HTR-8/SVneo (cell line): ENCODE measurements at regions not wholly inside any gene's neighbourhood (a gene's known extent, or its start where the extent isn't known, plus 50 kb on each side); places are given as distances from the start of the nearest gene placed in this dataset.
A peak's percentile ranks its signal among the peaks of the same experiment; 100 is the strongest.

Source experiments
- DNase-seq: peaks from one replicate; pipeline ENCODE4 v3.0.0; 2011; ENCODE audit warnings: low spot score, mixed read lengths; ENCODE audit not compliant: insufficient read length
- FAIRE-seq: peaks from 2 replicates; lab custom pipeline; 2011; peaks lifted over from hg19 to GRCh38; lab: Jason Lieb, UNC

DNA sequence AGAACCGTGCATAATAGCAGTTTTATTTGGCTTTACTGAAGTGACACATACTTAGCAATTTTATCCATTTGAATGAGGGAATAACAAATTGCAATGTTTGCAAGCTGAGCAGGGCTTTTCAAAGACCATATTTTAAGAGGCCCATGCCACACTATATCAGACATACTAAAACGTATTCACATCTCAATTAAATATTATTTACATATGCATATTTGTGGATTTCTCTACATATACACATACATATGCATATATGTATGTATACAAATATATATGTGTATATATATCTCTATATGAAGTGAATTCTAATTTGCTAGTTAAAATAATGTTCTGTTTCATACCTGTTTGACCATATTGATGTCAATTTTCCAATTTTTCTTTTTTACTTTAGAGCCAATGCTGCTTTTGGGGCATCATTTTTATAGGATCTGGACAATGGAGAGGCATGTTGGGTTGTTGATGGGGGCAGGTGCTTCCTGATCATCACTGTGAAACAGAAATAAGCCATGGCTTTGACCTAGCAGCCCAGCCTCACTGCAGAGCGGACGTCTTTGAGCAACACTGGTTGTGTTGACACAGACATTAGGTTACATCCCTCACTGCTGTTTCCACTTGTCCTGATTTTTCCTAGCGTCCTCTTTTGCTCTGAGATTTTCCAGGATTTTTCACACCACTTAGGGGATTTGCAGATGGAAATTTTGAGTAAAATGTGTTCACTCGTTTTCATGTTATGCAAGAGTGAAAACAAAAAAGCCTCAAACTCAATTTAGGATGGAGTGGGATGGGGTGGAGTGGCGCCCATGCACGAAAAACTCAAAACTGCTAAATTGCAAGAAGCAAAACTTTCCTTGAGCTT, 56.9 kb downstream of the RDH14 start:
- DNase-seq (no peak), FAIRE-seq (no peak)

DNA sequence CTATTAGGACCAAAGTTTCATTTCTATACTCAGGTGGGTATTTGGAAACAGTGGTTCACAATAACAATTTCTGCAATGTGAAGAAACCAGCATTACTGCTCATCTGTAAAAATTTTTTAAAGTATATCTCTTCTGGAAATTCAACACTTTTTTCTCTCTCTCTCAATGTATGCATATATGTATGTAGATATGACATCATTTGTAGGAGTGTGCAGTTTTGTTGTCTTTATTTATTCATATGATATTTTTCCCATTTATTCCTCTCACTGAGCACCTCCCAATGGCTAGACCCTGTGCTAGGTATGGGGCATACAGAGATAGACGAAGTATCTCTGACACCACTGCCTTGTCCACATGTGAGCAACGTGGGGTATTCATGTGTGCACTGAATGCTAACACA, 58.3 kb downstream of the RDH14 start:
- DNase-seq (no peak), FAIRE-seq (no peak)

GRCh38 chr2:18501729-18502128, 58.7 kb downstream of the RDH14 start:
- DNase-seq (no peak), FAIRE-seq (no peak)

DNA sequence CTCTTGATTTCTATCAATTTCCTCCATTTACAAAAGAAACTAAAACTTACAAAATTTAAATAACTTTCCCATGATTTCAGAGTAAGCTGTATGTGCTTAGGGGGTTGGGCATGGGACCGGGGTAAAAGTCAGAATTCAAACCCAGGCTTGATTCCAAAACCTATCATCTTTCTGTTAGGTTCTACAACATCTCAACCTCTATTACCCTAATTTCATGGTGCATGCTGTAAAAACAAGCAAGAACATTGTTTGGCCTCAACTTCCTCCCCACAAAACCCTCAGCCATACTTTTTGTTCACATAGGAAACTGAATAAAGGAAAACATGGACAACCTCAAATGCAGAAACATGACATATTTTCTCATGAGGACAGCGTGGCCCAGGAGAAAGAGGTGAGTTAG, 59.3 kb downstream of the RDH14 start:
- FAIRE-seq (no peak), DNase-seq (no peak)

- no peak for FAIRE-seq
- DNase-seq = no peak
Observed at GRCh38 chr2:18500333-18500732, 60.1 kb downstream of the RDH14 start.

DNA sequence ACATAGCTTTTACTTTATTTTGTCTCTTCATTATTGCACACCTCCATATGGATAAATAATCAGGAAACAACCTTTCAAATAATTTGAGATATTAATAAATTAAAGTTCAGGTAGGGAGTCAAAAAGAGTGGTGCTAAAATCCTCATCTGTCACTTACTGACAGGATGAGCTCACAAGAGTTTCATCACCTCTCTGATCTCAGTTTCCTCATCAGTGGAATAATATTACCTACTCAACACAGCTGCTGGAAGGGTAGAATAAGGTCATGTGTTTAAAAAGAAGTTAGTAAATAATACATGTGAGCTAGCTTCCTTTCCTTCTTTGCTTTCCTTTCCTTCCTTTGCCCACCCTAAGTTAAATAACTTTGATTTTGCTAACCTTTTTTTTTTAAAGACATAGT, 61.9 kb downstream of the RDH14 start:
- DNase-seq (no peak), FAIRE-seq (no peak)

DNA sequence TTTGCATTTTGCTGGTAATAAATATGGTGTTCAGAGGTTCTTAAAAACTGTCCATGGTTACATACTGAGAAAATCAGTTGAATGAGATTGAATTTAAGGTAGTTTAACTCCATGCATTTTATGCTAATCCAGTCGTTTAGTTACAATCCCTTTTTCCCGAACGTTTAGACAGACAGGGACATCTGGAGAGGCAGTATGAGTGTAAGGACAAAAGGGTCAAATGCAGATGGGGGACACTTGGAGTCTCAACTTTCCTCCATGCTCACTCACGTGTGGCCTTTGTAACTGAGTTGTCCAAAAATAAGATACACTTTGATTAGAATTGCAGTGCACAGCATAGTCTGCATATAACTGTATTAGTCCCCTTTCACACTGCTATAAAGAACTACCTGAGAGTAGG, 63.9 kb downstream of the RDH14 start:
- FAIRE-seq = no peak
- no peak for DNase-seq

DNA sequence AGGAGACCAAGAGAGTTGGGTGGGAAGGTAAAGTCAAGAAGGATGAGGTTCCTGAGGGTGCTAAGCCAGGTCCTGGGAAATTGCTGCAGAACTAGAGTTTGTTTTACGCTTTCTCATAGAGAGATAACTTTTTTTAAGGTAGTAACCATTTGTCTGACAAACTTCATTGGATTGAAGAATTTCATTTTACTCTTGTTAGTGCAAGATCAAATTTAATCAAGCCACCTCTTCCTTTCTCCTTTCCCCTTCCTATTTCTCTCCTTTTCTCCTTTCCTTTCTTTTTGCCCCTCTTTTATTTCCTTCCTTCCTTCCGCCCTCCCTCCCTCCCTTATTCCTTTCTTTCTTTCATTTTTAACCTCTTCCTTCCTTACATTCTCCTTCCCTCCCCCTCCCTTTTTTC, 65.4 kb downstream of the RDH14 start:
- FAIRE-seq = no peak

GRCh38 chr2:18492721-18493120, 67.7 kb downstream of the RDH14 start:
- DNase-seq = no peak
- no peak for FAIRE-seq

More for the DNA sequence above, 65.4 kb downstream of the RDH14 start:
- DNase-seq = no peak

GRCh38 chr2:18491577-18491976, 68.9 kb downstream of the RDH14 start:
- no peak for FAIRE-seq
- no peak for DNase-seq

DNA sequence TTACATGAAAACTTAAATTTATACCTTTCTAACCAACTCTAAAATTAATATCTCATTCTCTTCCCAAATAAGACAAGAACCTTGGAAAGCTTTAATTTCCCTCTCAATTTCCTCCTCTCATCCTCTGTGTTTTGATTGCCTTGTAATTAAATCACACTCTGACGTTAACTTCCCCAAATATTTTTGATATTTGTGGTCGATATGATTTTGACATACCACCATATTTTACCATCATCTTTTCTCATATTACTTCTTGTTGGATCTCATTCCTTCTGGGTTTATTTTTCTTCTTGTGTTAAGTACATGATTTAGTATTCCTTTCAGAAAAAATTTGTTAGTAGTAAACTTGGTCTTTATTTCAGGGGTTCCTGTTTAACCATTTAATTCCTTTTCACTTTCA, 69.6 kb downstream of the RDH14 start:
- FAIRE-seq (no peak), DNase-seq (no peak)

- FAIRE-seq = no peak
- no peak for DNase-seq
Observed at GRCh38 chr2:18487106-18487913, 73.1 kb downstream of the RDH14 start.

- no peak for DNase-seq
- no peak for FAIRE-seq
Observed at GRCh38 chr2:18484625-18485024, 75.8 kb downstream of the RDH14 start.

GRCh38 chr2:18483896-18484295, 76.6 kb downstream of the RDH14 start:
- DNase-seq (no peak), FAIRE-seq (no peak)

DNA sequence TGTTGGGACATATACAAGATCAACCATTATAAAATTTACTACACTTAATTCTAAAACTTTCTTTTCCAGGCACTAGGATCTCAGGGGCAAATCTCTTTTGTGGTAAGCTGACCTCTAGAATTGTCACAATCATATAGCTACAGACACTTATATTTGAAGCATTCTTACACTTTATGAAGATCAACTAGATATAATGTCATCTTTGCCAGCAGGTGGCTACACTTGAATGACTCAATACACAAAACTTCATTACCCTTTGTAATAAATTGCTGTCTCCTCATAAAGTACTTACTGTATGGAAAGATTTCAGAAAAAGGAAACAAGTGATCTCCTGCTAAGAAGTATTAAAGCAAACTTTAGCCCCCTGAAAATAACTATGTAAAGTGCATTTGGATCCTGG, 77.8 kb downstream of the RDH14 start:
- peak; percentile 8 for DNase-seq
- FAIRE-seq = no peak

DNA sequence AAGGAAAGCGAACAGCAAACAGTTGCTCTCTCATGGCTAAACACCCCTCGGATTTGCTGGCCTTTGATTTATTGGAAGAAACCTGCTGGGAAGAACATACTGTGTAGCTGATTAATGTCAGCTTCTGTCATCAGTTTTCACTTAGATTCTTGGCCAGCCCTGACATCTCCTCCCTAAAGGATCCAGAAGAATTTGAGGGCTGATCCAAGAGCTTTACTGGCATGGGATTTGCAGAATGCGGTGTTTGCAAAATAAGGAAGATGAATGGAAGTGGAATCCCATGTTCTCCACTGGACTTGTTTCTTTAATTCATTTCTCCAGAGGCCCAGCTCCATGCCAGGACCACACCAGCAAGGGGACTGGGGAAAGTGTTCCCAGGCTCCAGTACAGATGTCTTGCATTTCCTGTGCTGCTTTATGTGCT, 80.5 kb downstream of the RDH14 start:
- DNase-seq (no peak), FAIRE-seq (no peak)

GRCh38 chr2:18477293-18477692, 83.2 kb downstream of the RDH14 start:
- DNase-seq (no peak), FAIRE-seq (no peak)

GRCh38 chr2:18476484-18476883, 84.0 kb downstream of the RDH14 start:
- DNase-seq = no peak
- FAIRE-seq = no peak

GRCh38 chr2:18475884-18476283, 84.6 kb downstream of the RDH14 start:
- no peak for DNase-seq
- no peak for FAIRE-seq

- DNase-seq (no peak), FAIRE-seq (no peak)
Observed at GRCh38 chr2:18474700-18475099, 85.8 kb downstream of the RDH14 start.
